Suprapubic skin (tissue), 4 donors: ENCODE measurements at regions not wholly inside any gene's neighbourhood (a gene's known extent, or its start where the extent isn't known, plus 50 kb on each side); places are given as distances from the start of the nearest gene placed in this dataset.

Experiments
- DNase-seq, 2 donors: peaks; one replicate each; pipeline ENCODE4 v3.0.0-alpha.2; 2019; ENCODE audit warnings: low spot score in 2 of 2
- H3K27ac ChIP-seq: fragments of 200-600 bp; sonication (generic); one replicate; pipeline ENCODE4 v1.5.1; 2019
- H3K27me3 ChIP-seq: fragments of 200-600 bp; sonication (generic); one replicate; pipeline ENCODE4 v1.5.1; 2019
- H3K36me3 ChIP-seq: fragments of 200-600 bp; sonication (generic); one replicate; pipeline ENCODE4 v1.5.1; 2019
- H3K4me1 ChIP-seq: fragments of 200-600 bp; sonication (generic); one replicate; pipeline ENCODE4 v1.5.1; 2019
- H3K4me3 ChIP-seq: fragments of 200-600 bp; sonication (generic); one replicate; pipeline ENCODE4 v1.5.1; 2019; ENCODE audit warnings: mild to moderate bottlenecking
- H3K9me3 ChIP-seq: fragments of 200-600 bp; sonication (generic); one replicate; pipeline ENCODE4 v1.5.1; 2019
- CTCF ChIP-seq, 2 donors: fragments of 200-600 bp in 1 of 2; fragments of 450-650 bp in 1 of 2; sonication (generic) in 1 of 2; IDR thresholded peaks; one replicate each; pipeline ENCODE4 v1.5.1; 2016 to 2019; ENCODE audit warnings: antibody characterized with exemption in 2 of 2, mild to moderate bottlenecking in 1 of 2, moderate library complexity in 1 of 2
- EP300 ChIP-seq: sonication (generic); formaldehyde crosslinking; IDR thresholded peaks from one replicate; pipeline ENCODE4 v1.6.1; 2017; ENCODE audit warnings: antibody characterized with exemption
- POLR2A ChIP-seq, 2 donors: fragments of 450-650 bp; IDR thresholded peaks; one replicate each; pipeline ENCODE4 v1.6.1; 2017; ENCODE audit warnings: antibody characterized with exemption in 2 of 2, mild to moderate bottlenecking in 2 of 2, moderate library complexity in 2 of 2
- POLR2AphosphoS5 ChIP-seq, 3 donors: sonication (generic); formaldehyde crosslinking; IDR thresholded peaks; one replicate each; pipeline ENCODE4 v1.6.1; 2017; ENCODE audit warnings: antibody characterized with exemption in 3 of 3
- WGBS: methylation state at CpG from one replicate; pipeline ENCODE4 v1.1.5; 2018; 5-methylcytosine and 5-hydroxymethylcytosine counted together

GRCh38 chr2:200758341-200758740, 53.4 kb upstream of the BZW1 start:
- H3K36me3 ChIP-seq: no peaks in the 10 kb centered on the region
- no peak for DNase-seq
- H3K27ac ChIP-seq: no peak overlapping the region
- no peaks in the 10 kb centered on the region for H3K4me1 ChIP-seq
- peaks cover 2% of the 10 kb centered on the region for H3K27me3 ChIP-seq
- 90% methylated on average over 4 of the region's 4 CpGs for WGBS
- H3K4me3 ChIP-seq: no peak overlapping the region
- H3K9me3 ChIP-seq: no peaks in the 10 kb centered on the region
- TF ChIP-seq POLR2AphosphoS5 (IDR thresholded peaks at IDR 0.05) (no peak), EP300 (no peak), CTCF (IDR thresholded peaks at IDR 0.05) (no peak), POLR2A (IDR thresholded peaks at IDR 0.05) (no peak)

- TF ChIP-seq POLR2AphosphoS5 (IDR thresholded peaks at IDR 0.05): no peak
- no peak for TF ChIP-seq CTCF (IDR thresholded peaks at IDR 0.05)
- TF ChIP-seq POLR2A (IDR thresholded peaks at IDR 0.05): no peak
- TF ChIP-seq EP300: no peak
- no peaks in the 10 kb centered on the region for H3K9me3 ChIP-seq
- DNase-seq: no peak
- H3K4me3 ChIP-seq: no peak overlapping the region
- H3K4me1 ChIP-seq: peaks cover 15% of the 10 kb centered on the region
- H3K36me3 ChIP-seq: no peaks in the 10 kb centered on the region
- 38% methylated on average over 1 of the region's 1 CpG for WGBS
- peaks cover 2% of the 10 kb centered on the region for H3K27me3 ChIP-seq
- H3K27ac ChIP-seq: no peak overlapping the region
These were observed 50.4 kb upstream of the BZW1 start for GRCh38 chr2:200761266-200761665.
